ENCODE measurements at regions not wholly inside any gene's neighbourhood (a gene's known extent, or its start where the extent isn't known, plus 50 kb on each side); places are given as distances from the start of the nearest gene placed in this dataset.

DNA sequence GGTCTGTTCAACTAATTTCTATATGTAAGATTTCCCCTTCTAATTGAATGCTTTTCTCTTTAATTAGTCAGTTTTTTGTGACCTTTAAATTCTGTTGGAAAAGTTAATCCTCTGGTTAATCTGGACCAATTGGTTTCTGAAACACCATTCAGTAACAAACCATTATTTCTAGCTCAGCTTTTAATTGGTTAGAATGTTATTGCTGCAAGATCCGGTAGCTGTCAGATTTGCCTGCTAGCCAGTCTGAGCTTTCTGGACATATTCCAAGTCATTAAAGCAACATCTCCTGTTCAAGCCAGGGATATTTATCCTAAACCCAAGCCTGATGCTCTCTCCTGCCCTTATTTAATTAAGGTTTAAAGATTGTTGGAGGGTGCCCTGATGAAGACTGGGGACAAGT lies 55.1 kb upstream of the FBXL4 start:
- no peaks in the 10 kb centered on the region for H3K9me3 Mint-ChIP-seq
- H2AFZ ChIP-seq (ENCODE audit: low read length) = no peak overlapping the region
- no peak overlapping the region for H4K91ac ChIP-seq (ENCODE audit: insufficient read length, low read depth, low read length)
- H2BK5ac ChIP-seq (ENCODE audit: insufficient read length, low read length) = no peak overlapping the region
- no peaks in the 10 kb centered on the region for H3K27me3 ChIP-seq (ENCODE audit: insufficient read depth, low read length)
- no peaks in the 10 kb centered on the region for H4K20me1 ChIP-seq (ENCODE audit: control insufficient read depth, insufficient read depth, insufficient read length)
- no peak for DNase-seq
- H4K8ac ChIP-seq (replicated peaks; ENCODE audit: insufficient read length, low read depth, low read length) = no peak overlapping the region
- peaks cover 3% of the 10 kb centered on the region for H3K27me3 Mint-ChIP-seq (ENCODE audit: low read depth)
- no peaks in the 10 kb centered on the region; a peak in 1 of 7 replicates for H3K36me3 Mint-ChIP-seq (ENCODE audit: insufficient read depth in 1 of 3, low read depth in 3 of 3)
- no peak overlapping the region for H3K4me2 ChIP-seq (ENCODE audit: insufficient read depth, insufficient read length, low read length)
- no peaks in the 10 kb centered on the region for H3K4me1 Mint-ChIP-seq
- no peak overlapping the region for H3K4ac ChIP-seq (ENCODE audit: low read depth, low read length)
- no peak overlapping the region for H3K23ac ChIP-seq (ENCODE audit: insufficient read length, low read depth, low read length)
- no peak overlapping the region for H2AK5ac ChIP-seq (ENCODE audit: insufficient read length, low read length)
- H3T11ph ChIP-seq (ENCODE audit: low read length) = no peak overlapping the region
- H2BK120ac ChIP-seq (ENCODE audit: low read depth, low read length, poor library complexity, severe bottlenecking) = no peak overlapping the region
- H3K18ac ChIP-seq (ENCODE audit: insufficient read length, low read depth, low read length) = no peak overlapping the region
- H3K79me2 ChIP-seq (ENCODE audit: insufficient read depth, low read length) = no peaks in the 10 kb centered on the region
- no peak overlapping the region for H3K4me3 Mint-ChIP-seq
- WGBS (ENCODE audit: extremely low coverage, insufficient read length, low lambda C conversion rate) = no CpG with 5 or more reads among the region's 1 CpG
- TF ChIP-seq, protein P1, sequence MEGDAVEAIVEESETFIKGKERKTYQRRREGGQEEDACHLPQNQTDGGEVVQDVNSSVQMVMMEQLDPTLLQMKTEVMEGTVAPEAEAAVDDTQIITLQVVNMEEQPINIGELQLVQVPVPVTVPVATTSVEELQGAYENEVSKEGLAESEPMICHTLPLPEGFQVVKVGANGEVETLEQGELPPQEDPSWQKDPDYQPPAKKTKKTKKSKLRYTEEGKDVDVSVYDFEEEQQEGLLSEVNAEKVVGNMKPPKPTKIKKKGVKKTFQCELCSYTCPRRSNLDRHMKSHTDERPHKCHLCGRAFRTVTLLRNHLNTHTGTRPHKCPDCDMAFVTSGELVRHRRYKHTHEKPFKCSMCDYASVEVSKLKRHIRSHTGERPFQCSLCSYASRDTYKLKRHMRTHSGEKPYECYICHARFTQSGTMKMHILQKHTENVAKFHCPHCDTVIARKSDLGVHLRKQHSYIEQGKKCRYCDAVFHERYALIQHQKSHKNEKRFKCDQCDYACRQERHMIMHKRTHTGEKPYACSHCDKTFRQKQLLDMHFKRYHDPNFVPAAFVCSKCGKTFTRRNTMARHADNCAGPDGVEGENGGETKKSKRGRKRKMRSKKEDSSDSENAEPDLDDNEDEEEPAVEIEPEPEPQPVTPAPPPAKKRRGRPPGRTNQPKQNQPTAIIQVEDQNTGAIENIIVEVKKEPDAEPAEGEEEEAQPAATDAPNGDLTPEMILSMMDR (conservative IDR thresholded peaks at IDR 0.05) = no peak
- no peak overlapping the region for H2BK12ac ChIP-seq (ENCODE audit: insufficient read length, low read depth, low read length)
- H2BK20ac ChIP-seq (ENCODE audit: low read depth, low read length, poor library complexity, severe bottlenecking) = no peak overlapping the region
- no peaks in the 10 kb centered on the region for H3K4me1 ChIP-seq (ENCODE audit: insufficient read depth, low read length)
- no peak overlapping the region for H3K27ac Mint-ChIP-seq
- H3K9me3 ChIP-seq (ENCODE audit: control insufficient read depth, low read depth, low read length) = no peaks in the 10 kb centered on the region
- H3K9ac ChIP-seq (ENCODE audit: extremely low read depth, insufficient read length, low read length) = no peak overlapping the region
- H2BK15ac ChIP-seq (ENCODE audit: low read depth, low read length) = no peak overlapping the region
- no peaks in the 10 kb centered on the region for H3K23me2 ChIP-seq (ENCODE audit: insufficient read length, low read depth, low read length, poor library complexity, severe bottlenecking)
- H3K27ac ChIP-seq (ENCODE audit: insufficient read length, low read depth, low read length) = no peak overlapping the region
- no peak overlapping the region for H3K56ac ChIP-seq (ENCODE audit: insufficient read length, low read depth, low read length)
- H4K5ac ChIP-seq (ENCODE audit: insufficient read length, low read depth, low read length) = no peak overlapping the region
- no peak overlapping the region for H3K14ac ChIP-seq (ENCODE audit: insufficient read depth, low read length)
- no peaks in the 10 kb centered on the region for H3K79me1 ChIP-seq (ENCODE audit: insufficient read depth, low read depth, low read length, poor library complexity, severe bottlenecking)
